GM23338 (cell line): ENCODE measurements at regions not wholly inside any gene's neighbourhood (a gene's known extent, or its start where the extent isn't known, plus 50 kb on each side); places are given as distances from the start of the nearest gene placed in this dataset.

Experiments
- ATAC-seq: fragments of 200-7000 bp; cut with Tn5 transposase; 3 replicates; pipeline ENCODE4 v1.9.1; 2020
- DNase-seq: peaks from one replicate; pipeline ENCODE4 v3.0.0-alpha.2; 2015; ENCODE audit warnings: low spot score
- H2AFZ ChIP-seq: fragments of 200-600 bp; sonication (generic); 2 replicates; pipeline ENCODE4 v1.8.0; 2016; ENCODE audit warnings: antibody characterized with exemption, mild to moderate bottlenecking, moderate library complexity
- H3F3A ChIP-seq: fragments of 200-600 bp; sonication (generic); replicated peaks from 2 replicates; pipeline ENCODE4 v1.8.0; 2017; ENCODE audit warnings: antibody characterized with exemption, mixed run types, low read depth
- H3K27ac ChIP-seq: fragments of 200-600 bp; sonication (generic); 2 replicates; pipeline ENCODE4 v1.6.1; 2016; ENCODE audit warnings: low read depth
- H3K27me3 ChIP-seq: fragments of 200-600 bp; sonication (generic); 2 replicates; pipeline ENCODE4 v1.8.0; 2016; ENCODE audit warnings: mild to moderate bottlenecking, mixed run types, moderate library complexity; ENCODE audit not compliant: insufficient read depth
- H3K36me3 ChIP-seq: fragments of 200-600 bp; sonication (generic); 2 replicates; pipeline ENCODE4 v1.8.0; 2016; ENCODE audit warnings: mild to moderate bottlenecking; ENCODE audit not compliant: insufficient read depth
- H3K4me1 ChIP-seq: fragments of 200-600 bp; sonication (generic); 2 replicates; pipeline ENCODE4 v1.8.0; 2016; ENCODE audit warnings: mild to moderate bottlenecking, moderate library complexity; ENCODE audit not compliant: insufficient read depth
- H3K4me2 ChIP-seq: fragments of 200-600 bp; sonication (generic); 2 replicates; pipeline ENCODE4 v1.7.1; 2017; ENCODE audit warnings: mixed run types
- H3K4me3 ChIP-seq: fragments of 200-600 bp; sonication (generic); 2 replicates; pipeline ENCODE4 v1.6.1; 2016; ENCODE audit warnings: mixed run types
- H3K79me2 ChIP-seq: fragments of 200-600 bp; sonication (generic); replicated peaks from 2 replicates; pipeline ENCODE4 v1.8.0; 2017; ENCODE audit warnings: mild to moderate bottlenecking; ENCODE audit not compliant: insufficient read depth
- H3K9me2 ChIP-seq: fragments of 200-600 bp; sonication (generic); 2 replicates; pipeline ENCODE4 v1.8.0; 2017; ENCODE audit not compliant: insufficient read depth
- H4K20me1 ChIP-seq: fragments of 200-600 bp; sonication (generic); replicated peaks from 2 replicates; pipeline ENCODE4 v1.8.0; 2017; ENCODE audit warnings: mild to moderate bottlenecking; ENCODE audit not compliant: insufficient read depth
- H3K27ac Mint-ChIP-seq: 2 replicates; pipeline ENCODE4 v1.8.0; 2020; ENCODE audit warnings: inconsistent platforms, mild to moderate bottlenecking, moderate library complexity, mixed read lengths
- H3K27me3 Mint-ChIP-seq: 3 replicates; pipeline ENCODE4 v1.8.0; 2022; ENCODE audit warnings: low read depth, mild to moderate bottlenecking, moderate library complexity, mixed read lengths, inconsistent platforms; ENCODE audit not compliant: insufficient read depth, poor library complexity
- H3K36me3 Mint-ChIP-seq: 3 replicates; pipeline ENCODE4 v1.8.0; 2021; ENCODE audit warnings: low read depth, mild to moderate bottlenecking, inconsistent platforms, moderate library complexity, mixed read lengths
- H3K4me1 Mint-ChIP-seq: 3 replicates; pipeline ENCODE4 v1.8.0; 2020; ENCODE audit warnings: mild to moderate bottlenecking, inconsistent platforms, mixed read lengths
- H3K4me3 Mint-ChIP-seq: 3 replicates; pipeline ENCODE4 v1.8.0; 2021; ENCODE audit warnings: moderate library complexity, mild to moderate bottlenecking, inconsistent platforms, mixed read lengths
- H3K9me3 Mint-ChIP-seq: 3 replicates; pipeline ENCODE4 v1.8.0; 2020; ENCODE audit warnings: moderate library complexity, mild to moderate bottlenecking, inconsistent platforms, mixed read lengths
- JUNB ChIP-seq: IDR thresholded peaks from one replicate; pipeline ENCODE4 v1.6.1; 2016; ENCODE audit warnings: antibody characterized with exemption; ENCODE audit not compliant: unreplicated experiment
- NANOG ChIP-seq: IDR thresholded peaks from 2 replicates; pipeline ENCODE4 v1.6.1; 2016; ENCODE audit warnings: antibody characterized with exemption, borderline replicate concordance
- POLR2AphosphoS5 ChIP-seq: IDR thresholded peaks from 2 replicates; pipeline ENCODE4 v1.6.1; 2016; ENCODE audit warnings: antibody characterized with exemption, low read depth
- TF ChIP-seq, protein P1 (sequence below): IDR thresholded peaks from 2 replicates; pipeline ENCODE4 v1.6.1; 2016; ENCODE audit warnings: antibody characterized with exemption
- TF ChIP-seq, protein P2 (sequence below), 2 experiments: fragments of 200-600 bp in 1 of 2; sonication (generic) in 1 of 2; conservative IDR thresholded peaks; 2 replicates each; pipeline versions ENCODE4 v1.5.1 to v1.6.1; 2016 to 2017; ENCODE audit warnings: antibody characterized with exemption in 2 of 2, low read depth in 2 of 2, mild to moderate bottlenecking in 2 of 2, moderate library complexity in 1 of 2
- TF ChIP-seq, protein P3 (sequence below): fragments of 250-450 bp; sonication (Bioruptor Pico); IDR thresholded peaks from 2 replicates; pipeline ENCODE4 v1.5.0; 2020; ENCODE audit warnings: mild to moderate bottlenecking, moderate library complexity
- TF ChIP-seq, protein P4 (sequence below): IDR thresholded peaks from one replicate; pipeline ENCODE4 v1.6.1; 2018; ENCODE audit warnings: antibody characterized with exemption; ENCODE audit not compliant: unreplicated experiment

DNA sequence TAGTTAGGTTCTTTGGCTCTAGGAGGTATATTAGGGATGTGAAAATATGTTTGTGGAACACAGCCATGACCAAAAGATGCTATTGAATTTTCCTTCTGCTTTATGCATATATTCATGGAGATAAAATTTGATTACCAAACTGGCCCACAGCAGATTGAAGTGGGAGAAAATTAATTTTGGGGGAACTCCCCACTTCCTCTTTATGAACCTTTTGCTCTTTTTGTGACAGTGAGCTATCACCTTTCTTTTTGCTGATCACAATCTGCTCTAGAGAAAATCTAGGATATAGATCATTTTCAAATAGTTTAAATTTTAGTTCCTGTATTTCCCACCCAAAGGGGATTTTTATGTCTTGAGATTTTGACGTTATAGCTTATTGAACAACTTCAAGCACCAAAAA is 313.0 kb downstream of the GABRB2 start:
- H3K27me3 ChIP-seq, result no peaks in the 10 kb centered on the region
- Mint-ChIP-seq H3K27ac (no peak overlapping the region), H3K9me3 (peaks cover under 1% of the 10 kb centered on the region; the same call in 1 of the 3 replicates), H3K36me3 (no peaks in the 10 kb centered on the region), H3K4me1 (peaks cover 10% of the 10 kb centered on the region; the same call in 2 of the 3 replicates), H3K4me3 (no peak overlapping the region), H3K27me3 (no peaks in the 10 kb centered on the region)
- H3K9me2 ChIP-seq, result no peaks in the 10 kb centered on the region
- ATAC-seq, result no peak
- no peaks in the 10 kb centered on the region for H4K20me1 ChIP-seq
- H3K4me1 ChIP-seq, result peaks cover under 1% of the 10 kb centered on the region; the same call in 1 of the 2 replicates
- H3K4me3 ChIP-seq, result no peak overlapping the region
- no peaks in the 10 kb centered on the region for H3F3A ChIP-seq
- no peak for TF ChIP-seq POLR2AphosphoS5
- TF ChIP-seq, protein P1, sequence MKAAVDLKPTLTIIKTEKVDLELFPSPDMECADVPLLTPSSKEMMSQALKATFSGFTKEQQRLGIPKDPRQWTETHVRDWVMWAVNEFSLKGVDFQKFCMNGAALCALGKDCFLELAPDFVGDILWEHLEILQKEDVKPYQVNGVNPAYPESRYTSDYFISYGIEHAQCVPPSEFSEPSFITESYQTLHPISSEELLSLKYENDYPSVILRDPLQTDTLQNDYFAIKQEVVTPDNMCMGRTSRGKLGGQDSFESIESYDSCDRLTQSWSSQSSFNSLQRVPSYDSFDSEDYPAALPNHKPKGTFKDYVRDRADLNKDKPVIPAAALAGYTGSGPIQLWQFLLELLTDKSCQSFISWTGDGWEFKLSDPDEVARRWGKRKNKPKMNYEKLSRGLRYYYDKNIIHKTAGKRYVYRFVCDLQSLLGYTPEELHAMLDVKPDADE, result no peak
- TF ChIP-seq, protein P2, sequence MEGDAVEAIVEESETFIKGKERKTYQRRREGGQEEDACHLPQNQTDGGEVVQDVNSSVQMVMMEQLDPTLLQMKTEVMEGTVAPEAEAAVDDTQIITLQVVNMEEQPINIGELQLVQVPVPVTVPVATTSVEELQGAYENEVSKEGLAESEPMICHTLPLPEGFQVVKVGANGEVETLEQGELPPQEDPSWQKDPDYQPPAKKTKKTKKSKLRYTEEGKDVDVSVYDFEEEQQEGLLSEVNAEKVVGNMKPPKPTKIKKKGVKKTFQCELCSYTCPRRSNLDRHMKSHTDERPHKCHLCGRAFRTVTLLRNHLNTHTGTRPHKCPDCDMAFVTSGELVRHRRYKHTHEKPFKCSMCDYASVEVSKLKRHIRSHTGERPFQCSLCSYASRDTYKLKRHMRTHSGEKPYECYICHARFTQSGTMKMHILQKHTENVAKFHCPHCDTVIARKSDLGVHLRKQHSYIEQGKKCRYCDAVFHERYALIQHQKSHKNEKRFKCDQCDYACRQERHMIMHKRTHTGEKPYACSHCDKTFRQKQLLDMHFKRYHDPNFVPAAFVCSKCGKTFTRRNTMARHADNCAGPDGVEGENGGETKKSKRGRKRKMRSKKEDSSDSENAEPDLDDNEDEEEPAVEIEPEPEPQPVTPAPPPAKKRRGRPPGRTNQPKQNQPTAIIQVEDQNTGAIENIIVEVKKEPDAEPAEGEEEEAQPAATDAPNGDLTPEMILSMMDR (conservative IDR thresholded peaks at IDR 0.05; ENCODE audit: low read depth in 2 of 2), result no peak
- TF ChIP-seq, protein P3, sequence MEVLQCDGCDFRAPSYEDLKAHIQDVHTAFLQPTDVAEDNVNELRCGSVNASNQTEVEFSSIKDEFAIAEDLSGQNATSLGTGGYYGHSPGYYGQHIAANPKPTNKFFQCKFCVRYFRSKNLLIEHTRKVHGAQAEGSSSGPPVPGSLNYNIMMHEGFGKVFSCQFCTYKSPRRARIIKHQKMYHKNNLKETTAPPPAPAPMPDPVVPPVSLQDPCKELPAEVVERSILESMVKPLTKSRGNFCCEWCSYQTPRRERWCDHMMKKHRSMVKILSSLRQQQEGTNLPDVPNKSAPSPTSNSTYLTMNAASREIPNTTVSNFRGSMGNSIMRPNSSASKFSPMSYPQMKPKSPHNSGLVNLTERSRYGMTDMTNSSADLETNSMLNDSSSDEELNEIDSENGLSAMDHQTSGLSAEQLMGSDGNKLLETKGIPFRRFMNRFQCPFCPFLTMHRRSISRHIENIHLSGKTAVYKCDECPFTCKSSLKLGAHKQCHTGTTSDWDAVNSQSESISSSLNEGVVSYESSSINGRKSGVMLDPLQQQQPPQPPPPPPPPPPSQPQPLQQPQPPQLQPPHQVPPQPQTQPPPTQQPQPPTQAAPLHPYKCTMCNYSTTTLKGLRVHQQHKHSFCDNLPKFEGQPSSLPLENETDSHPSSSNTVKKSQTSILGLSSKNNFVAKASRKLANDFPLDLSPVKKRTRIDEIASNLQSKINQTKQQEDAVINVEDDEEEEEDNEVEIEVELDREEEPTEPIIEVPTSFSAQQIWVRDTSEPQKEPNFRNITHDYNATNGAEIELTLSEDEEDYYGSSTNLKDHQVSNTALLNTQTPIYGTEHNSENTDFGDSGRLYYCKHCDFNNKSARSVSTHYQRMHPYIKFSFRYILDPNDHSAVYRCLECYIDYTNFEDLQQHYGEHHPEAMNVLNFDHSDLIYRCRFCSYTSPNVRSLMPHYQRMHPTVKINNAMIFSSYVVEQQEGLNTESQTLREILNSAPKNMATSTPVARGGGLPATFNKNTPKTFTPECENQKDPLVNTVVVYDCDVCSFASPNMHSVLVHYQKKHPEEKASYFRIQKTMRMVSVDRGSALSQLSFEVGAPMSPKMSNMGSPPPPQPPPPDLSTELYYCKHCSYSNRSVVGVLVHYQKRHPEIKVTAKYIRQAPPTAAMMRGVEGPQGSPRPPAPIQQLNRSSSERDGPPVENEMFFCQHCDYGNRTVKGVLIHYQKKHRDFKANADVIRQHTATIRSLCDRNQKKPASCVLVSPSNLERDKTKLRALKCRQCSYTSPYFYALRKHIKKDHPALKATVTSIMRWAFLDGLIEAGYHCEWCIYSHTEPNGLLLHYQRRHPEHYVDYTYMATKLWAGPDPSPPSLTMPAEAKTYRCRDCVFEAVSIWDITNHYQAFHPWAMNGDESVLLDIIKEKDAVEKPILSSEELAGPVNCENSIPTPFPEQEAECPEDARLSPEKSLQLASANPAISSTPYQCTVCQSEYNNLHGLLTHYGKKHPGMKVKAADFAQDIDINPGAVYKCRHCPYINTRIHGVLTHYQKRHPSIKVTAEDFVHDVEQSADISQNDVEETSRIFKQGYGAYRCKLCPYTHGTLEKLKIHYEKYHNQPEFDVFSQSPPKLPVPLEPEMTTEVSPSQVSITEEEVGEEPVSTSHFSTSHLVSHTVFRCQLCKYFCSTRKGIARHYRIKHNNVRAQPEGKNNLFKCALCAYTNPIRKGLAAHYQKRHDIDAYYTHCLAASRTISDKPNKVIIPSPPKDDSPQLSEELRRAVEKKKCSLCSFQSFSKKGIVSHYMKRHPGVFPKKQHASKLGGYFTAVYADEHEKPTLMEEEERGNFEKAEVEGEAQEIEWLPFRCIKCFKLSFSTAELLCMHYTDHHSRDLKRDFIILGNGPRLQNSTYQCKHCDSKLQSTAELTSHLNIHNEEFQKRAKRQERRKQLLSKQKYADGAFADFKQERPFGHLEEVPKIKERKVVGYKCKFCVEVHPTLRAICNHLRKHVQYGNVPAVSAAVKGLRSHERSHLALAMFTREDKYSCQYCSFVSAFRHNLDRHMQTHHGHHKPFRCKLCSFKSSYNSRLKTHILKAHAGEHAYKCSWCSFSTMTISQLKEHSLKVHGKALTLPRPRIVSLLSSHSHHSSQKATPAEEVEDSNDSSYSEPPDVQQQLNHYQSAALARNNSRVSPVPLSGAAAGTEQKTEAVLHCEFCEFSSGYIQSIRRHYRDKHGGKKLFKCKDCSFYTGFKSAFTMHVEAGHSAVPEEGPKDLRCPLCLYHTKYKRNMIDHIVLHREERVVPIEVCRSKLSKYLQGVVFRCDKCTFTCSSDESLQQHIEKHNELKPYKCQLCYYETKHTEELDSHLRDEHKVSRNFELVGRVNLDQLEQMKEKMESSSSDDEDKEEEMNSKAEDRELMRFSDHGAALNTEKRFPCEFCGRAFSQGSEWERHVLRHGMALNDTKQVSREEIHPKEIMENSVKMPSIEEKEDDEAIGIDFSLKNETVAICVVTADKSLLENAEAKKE (CRISPR knock-in tag), result no peak
- no peak for TF ChIP-seq JUNB
- TF ChIP-seq, protein P4, sequence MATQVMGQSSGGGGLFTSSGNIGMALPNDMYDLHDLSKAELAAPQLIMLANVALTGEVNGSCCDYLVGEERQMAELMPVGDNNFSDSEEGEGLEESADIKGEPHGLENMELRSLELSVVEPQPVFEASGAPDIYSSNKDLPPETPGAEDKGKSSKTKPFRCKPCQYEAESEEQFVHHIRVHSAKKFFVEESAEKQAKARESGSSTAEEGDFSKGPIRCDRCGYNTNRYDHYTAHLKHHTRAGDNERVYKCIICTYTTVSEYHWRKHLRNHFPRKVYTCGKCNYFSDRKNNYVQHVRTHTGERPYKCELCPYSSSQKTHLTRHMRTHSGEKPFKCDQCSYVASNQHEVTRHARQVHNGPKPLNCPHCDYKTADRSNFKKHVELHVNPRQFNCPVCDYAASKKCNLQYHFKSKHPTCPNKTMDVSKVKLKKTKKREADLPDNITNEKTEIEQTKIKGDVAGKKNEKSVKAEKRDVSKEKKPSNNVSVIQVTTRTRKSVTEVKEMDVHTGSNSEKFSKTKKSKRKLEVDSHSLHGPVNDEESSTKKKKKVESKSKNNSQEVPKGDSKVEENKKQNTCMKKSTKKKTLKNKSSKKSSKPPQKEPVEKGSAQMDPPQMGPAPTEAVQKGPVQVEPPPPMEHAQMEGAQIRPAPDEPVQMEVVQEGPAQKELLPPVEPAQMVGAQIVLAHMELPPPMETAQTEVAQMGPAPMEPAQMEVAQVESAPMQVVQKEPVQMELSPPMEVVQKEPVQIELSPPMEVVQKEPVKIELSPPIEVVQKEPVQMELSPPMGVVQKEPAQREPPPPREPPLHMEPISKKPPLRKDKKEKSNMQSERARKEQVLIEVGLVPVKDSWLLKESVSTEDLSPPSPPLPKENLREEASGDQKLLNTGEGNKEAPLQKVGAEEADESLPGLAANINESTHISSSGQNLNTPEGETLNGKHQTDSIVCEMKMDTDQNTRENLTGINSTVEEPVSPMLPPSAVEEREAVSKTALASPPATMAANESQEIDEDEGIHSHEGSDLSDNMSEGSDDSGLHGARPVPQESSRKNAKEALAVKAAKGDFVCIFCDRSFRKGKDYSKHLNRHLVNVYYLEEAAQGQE, result no peak
- no peak for TF ChIP-seq NANOG
- H3K4me2 ChIP-seq, result no peak overlapping the region
- no peak overlapping the region for H2AFZ ChIP-seq
- H3K79me2 ChIP-seq, result no peaks in the 10 kb centered on the region
- no peak for DNase-seq
- no peaks in the 10 kb centered on the region for H3K36me3 ChIP-seq
- no peak overlapping the region for H3K27ac ChIP-seq
